AG04450 (cell line): ENCODE measurements at regions not wholly inside any gene's neighbourhood (a gene's known extent, or its start where the extent isn't known, plus 50 kb on each side); places are given as distances from the start of the nearest gene placed in this dataset.
A peak's percentile ranks its signal among the peaks of the same experiment; 100 is the strongest.

Source experiments
- CTCF ChIA-PET: fragments of 300-600, 350-600 bp; formaldehyde crosslinking; extraction: SDS; loops from one replicate; lab custom pipeline; 2022; ENCODE audit warnings: antibody characterized with exemption, inconsistent platforms; lab: Charles Lee
- POLR2A ChIA-PET: fragments of 350-600 bp; formaldehyde crosslinking; extraction: SDS; loops from one replicate; lab custom pipeline; 2021; ENCODE audit warnings: antibody characterized with exemption, inconsistent platforms; lab: Yijun Ruan, JAX
- DNase-seq: peaks from one replicate; pipeline ENCODE4 v3.0.0-alpha.2; 2011; ENCODE audit warnings: low read depth, low spot score
- H3K27ac ChIP-seq: one replicate; pipeline ENCODE4 v1.5.1; 2012; ENCODE audit warnings: low read depth, low read length, control low read depth
- H3K27me3 ChIP-seq: one replicate; pipeline ENCODE4 v1.6.0; 2012; ENCODE audit warnings: low read length; ENCODE audit not compliant: control insufficient read depth, insufficient read depth
- H3K4me3 ChIP-seq: 2 replicates; pipeline ENCODE4 v1.5.1; 2011; ENCODE audit warnings: mild to moderate bottlenecking, low read depth, low read length, control low read depth
- H3K9me3 ChIP-seq: 2 replicates; pipeline ENCODE4 v1.5.1; 2012; ENCODE audit warnings: low read length; ENCODE audit not compliant: control insufficient read depth, insufficient read depth
- TF ChIP-seq, protein P1 (sequence below): IDR thresholded peaks from 2 replicates; pipeline ENCODE4 v1.5.1; 2011; ENCODE audit warnings: low read depth, low read length, control low read depth, inconsistent platforms

- peak; percentile 45 for DNase-seq
- H3K9me3 ChIP-seq, result no peaks in the 10 kb centered on the region; the same call in 1 of the 2 replicates
- no peak overlapping the region for H3K27ac ChIP-seq
- TF ChIP-seq, protein P1, sequence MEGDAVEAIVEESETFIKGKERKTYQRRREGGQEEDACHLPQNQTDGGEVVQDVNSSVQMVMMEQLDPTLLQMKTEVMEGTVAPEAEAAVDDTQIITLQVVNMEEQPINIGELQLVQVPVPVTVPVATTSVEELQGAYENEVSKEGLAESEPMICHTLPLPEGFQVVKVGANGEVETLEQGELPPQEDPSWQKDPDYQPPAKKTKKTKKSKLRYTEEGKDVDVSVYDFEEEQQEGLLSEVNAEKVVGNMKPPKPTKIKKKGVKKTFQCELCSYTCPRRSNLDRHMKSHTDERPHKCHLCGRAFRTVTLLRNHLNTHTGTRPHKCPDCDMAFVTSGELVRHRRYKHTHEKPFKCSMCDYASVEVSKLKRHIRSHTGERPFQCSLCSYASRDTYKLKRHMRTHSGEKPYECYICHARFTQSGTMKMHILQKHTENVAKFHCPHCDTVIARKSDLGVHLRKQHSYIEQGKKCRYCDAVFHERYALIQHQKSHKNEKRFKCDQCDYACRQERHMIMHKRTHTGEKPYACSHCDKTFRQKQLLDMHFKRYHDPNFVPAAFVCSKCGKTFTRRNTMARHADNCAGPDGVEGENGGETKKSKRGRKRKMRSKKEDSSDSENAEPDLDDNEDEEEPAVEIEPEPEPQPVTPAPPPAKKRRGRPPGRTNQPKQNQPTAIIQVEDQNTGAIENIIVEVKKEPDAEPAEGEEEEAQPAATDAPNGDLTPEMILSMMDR, result no peak
- no peaks in the 10 kb centered on the region for H3K27me3 ChIP-seq
- CTCF ChIA-PET, result interaction anchor here (0.6 to 1.1 kb wide), 2 partner anchors 208 to 236 kb away, joined by 3 read pairs; no protein-coding TSS in a partner anchor
- H3K4me3 ChIP-seq, result no peak overlapping the region
- POLR2A ChIA-PET, result interaction anchor here (0.6 to 1.3 kb wide), 4 partner anchors 22 to 224 kb away, joined by 3 to 4 read pairs (median 4); no protein-coding TSS in a partner anchor
These were observed 225.7 kb downstream of the NUAK1 start for GRCh38 chr12:105912882-105913678.

DNA sequence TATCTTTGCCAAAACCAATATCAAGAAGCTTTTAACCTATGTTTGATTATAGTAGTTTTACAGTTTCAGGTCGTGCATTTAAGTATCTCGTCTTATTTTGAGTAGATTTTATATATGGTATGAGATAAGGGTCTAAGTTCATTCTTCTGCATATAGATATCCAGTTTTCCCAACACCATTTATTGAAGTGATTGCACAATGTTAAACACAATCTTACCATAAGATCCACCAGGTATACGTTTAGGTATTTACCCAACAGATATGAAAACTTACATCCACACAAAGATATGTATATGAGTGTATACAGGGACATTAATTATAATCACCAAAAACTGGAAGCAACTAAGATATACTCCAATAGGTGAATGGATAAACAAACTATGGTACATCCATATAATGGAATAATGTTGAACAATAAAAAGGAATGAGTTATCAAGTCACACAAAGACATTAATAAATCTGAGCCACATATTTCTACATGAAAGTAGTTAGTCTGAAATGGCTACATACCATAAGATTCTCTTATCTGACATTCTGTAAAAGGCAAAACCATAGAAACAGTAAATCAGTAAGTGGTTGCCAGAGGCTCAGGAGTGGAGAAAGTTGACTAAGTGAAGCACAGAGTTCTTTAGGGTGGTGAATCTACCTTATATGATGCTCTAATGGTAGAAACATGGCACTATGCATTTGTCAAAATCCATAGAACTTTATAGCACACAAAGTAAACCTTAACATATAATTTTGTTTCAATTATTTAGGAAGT lies 222.6 kb downstream of the NUAK1 start:
- TF ChIP-seq, protein P1, result no peak
- no peak for DNase-seq
- Histone ChIP-seq H3K9me3 (no peaks in the 10 kb centered on the region; the same call in 1 of the 2 replicates), H3K4me3 (no peak overlapping the region), H3K27me3 (no peaks in the 10 kb centered on the region), H3K27ac (no peak overlapping the region)
- ChIA-PET POLR2A (no interaction called here), CTCF (no interaction called here)

DNA sequence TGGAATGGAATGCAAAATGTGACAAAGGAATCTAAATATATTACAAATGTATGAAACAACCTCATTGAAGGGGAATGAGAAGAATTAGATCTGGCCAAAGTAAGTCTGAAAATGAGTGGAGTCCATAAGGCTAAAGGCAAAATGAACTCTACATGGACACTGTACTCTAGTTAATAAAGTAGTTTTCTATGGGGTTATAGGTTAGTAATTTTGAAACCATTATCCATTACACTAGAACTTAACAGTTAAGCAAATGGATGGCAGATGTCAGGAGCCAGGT lies 222.1 kb downstream of the NUAK1 start:
- no peak for DNase-seq
- no peak overlapping the region for H3K27ac ChIP-seq
- TF ChIP-seq, protein P1, result no peak
- H3K4me3 ChIP-seq, result no peak overlapping the region
- H3K27me3 ChIP-seq, result no peaks in the 10 kb centered on the region
- ChIA-PET POLR2A (no interaction called here), CTCF (no interaction called here)
- no peaks in the 10 kb centered on the region; the same call in 1 of the 2 replicates for H3K9me3 ChIP-seq

GRCh38 chr12:105920161-105920684 lies 218.5 kb downstream of the NUAK1 start:
- no peaks in the 10 kb centered on the region for H3K27me3 ChIP-seq
- H3K4me3 ChIP-seq, result no peak overlapping the region
- H3K27ac ChIP-seq, result no peak overlapping the region
- POLR2A ChIA-PET, result interaction anchor here (0.5 kb wide), 1 partner anchor 1061 kb away, joined by 3 read pairs; no protein-coding TSS in a partner anchor
- DNase-seq, result no peak
- TF ChIP-seq, protein P1, result no peak
- no peaks in the 10 kb centered on the region for H3K9me3 ChIP-seq
- CTCF ChIA-PET, result no interaction called here
